ENCODE measurements at regions not wholly inside any gene's neighbourhood (a gene's known extent, or its start where the extent isn't known, plus 50 kb on each side); places are given as distances from the start of the nearest gene placed in this dataset.

DNA sequence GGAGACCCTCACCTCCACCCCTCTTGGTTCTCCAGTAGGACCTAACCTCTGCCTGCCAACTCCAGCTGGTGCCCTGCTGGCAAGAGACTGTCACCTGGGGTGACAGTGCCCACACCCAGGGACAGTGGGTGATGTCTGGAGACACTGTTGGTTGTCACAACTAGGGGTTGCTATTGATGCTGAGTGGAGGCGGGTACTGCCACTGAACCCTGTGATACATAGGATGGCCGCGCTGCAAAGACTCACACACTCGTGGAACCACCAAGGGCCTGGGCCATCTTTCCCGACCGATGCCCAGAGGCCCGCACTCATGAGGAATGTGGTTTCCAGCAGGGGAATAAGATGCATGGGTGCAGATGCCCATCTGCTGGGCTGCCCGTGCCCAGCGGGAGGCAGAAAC lies 143.2 kb downstream of the SHANK2 start:
- Histone ChIP-seq H3K27me3 (no peaks in the 10 kb centered on the region), H3K9me3 (no peaks in the 10 kb centered on the region), H3K4me1 (no peaks in the 10 kb centered on the region), H3K4me3 (no peak overlapping the region), H3K36me3 (no peaks in the 10 kb centered on the region), H3K27ac (no peak overlapping the region)
- TF ChIP-seq POLR2A (IDR thresholded peaks at IDR 0.05): no peak
- TF ChIP-seq, protein P1, sequence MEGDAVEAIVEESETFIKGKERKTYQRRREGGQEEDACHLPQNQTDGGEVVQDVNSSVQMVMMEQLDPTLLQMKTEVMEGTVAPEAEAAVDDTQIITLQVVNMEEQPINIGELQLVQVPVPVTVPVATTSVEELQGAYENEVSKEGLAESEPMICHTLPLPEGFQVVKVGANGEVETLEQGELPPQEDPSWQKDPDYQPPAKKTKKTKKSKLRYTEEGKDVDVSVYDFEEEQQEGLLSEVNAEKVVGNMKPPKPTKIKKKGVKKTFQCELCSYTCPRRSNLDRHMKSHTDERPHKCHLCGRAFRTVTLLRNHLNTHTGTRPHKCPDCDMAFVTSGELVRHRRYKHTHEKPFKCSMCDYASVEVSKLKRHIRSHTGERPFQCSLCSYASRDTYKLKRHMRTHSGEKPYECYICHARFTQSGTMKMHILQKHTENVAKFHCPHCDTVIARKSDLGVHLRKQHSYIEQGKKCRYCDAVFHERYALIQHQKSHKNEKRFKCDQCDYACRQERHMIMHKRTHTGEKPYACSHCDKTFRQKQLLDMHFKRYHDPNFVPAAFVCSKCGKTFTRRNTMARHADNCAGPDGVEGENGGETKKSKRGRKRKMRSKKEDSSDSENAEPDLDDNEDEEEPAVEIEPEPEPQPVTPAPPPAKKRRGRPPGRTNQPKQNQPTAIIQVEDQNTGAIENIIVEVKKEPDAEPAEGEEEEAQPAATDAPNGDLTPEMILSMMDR (IDR thresholded peaks at IDR 0.05): no peak
- no peak for TF ChIP-seq POLR2AphosphoS5 (IDR thresholded peaks at IDR 0.05)
- no peak for TF ChIP-seq EP300 (IDR thresholded peaks at IDR 0.05; ENCODE audit: low read depth)
- WGBS, 2 donors (ENCODE audit: low coverage in 1 of 2): 94% methylated on average over 9 of the region's 9 CpGs; no CpG with 5 or more reads in 1 of the 2 donors
- in situ Hi-C loops (cut with MboI; ENCODE audit: low pct_ligation_motif_present in 1 of 4, low pct_unique_long_range_greater_than_20kb in 1 of 4, low sequenced_read_pairs in 3 of 4) (no loop called here), intact Hi-C loops (cut with DNase I; ENCODE audit: low total_unique reads) (no loop called here)
- no peak for DNase-seq

DNA sequence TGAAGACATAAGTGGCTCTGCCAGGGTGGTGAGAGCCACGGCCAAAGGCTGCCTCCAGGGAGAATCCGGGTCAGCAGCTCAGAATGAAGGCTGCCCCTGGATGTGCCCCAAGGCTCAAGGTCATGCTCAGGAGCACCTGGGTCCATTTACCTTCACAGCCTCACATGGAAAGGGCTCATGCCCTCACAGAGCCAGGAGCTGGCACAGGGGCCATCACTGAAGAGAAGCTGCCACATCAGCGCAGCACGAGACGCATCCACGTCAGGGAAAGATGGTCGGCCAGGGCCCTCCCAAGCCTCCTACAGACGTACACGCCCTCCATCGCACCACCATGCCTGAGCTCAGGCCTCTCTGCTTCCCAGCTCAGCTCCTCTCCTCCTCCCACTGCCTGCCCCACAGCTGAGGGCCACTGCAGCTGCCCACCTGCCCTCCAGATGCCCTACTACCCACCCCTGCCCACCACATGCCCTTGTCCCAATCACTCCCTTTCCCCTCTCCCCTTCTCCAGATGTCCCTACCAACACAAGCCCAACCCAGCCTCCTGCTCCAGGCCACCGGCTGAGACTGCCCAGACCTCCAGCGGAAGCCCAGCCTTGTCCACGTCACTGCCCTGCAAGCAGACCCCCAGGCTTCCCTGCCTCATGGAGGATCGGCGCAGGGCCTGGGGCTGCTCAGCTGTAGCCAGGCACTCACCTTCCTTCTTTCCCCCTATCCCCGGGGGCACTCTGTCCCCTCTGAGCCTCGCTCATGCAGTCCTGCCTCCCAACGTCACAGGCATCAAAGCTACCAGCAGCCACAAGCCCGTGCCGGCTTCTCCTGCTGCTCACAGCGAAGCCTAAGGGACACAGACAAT lies 144.1 kb downstream of the SHANK2 start:
- H3K27ac ChIP-seq: no peak overlapping the region
- H3K36me3 ChIP-seq: no peaks in the 10 kb centered on the region
- no peak overlapping the region for H3K4me3 ChIP-seq
- no peak for DNase-seq
- no peaks in the 10 kb centered on the region for H3K9me3 ChIP-seq
- no peaks in the 10 kb centered on the region for H3K4me1 ChIP-seq
- no peaks in the 10 kb centered on the region for H3K27me3 ChIP-seq
- 78% methylated on average over 21 of the region's 21 CpGs; no CpG with 5 or more reads in 1 of the 2 donors for whole genome bisulfite sequencing, 2 donors (ENCODE audit: low coverage in 1 of 2)
- TF ChIP-seq POLR2A (IDR thresholded peaks at IDR 0.05): no peak
- no peak for TF ChIP-seq EP300 (IDR thresholded peaks at IDR 0.05; ENCODE audit: low read depth)
- no peak for TF ChIP-seq POLR2AphosphoS5 (IDR thresholded peaks at IDR 0.05)
- TF ChIP-seq, protein P1 (IDR thresholded peaks at IDR 0.05): no peak
- intact Hi-C loops (cut with DNase I; ENCODE audit: low total_unique reads) (no loop called here), in situ Hi-C loops (cut with MboI; ENCODE audit: low pct_ligation_motif_present in 1 of 4, low pct_unique_long_range_greater_than_20kb in 1 of 4, low sequenced_read_pairs in 3 of 4) (no loop called here)

DNA sequence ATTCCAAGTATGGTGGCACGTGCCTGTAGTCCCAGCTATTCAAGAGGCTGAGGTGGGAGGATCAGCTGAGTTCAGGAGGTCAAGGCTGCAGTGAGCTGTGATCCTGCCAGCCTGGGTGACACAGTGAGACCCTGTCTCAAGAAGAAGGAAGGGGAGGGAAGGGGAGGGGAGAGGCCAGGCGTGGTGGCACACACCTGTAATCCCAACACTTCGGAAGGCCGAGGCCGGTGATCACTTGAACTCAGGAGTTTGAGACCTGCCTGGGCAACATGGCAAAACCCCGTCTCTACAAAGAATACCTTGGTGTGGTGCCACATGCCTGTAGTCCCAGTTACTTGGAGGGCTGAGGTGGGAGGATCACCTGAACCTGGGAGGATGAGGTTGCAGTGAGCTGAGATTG lies 145.7 kb downstream of the SHANK2 start:
- no peak overlapping the region for H3K27ac ChIP-seq
- intact Hi-C loops (cut with DNase I; ENCODE audit: low total_unique reads) (no loop called here), in situ Hi-C loops (cut with MboI; ENCODE audit: low pct_ligation_motif_present in 1 of 4, low pct_unique_long_range_greater_than_20kb in 1 of 4, low sequenced_read_pairs in 3 of 4) (no loop called here)
- DNase-seq: no peak
- 86% methylated on average over 6 of the region's 6 CpGs; no CpG with 5 or more reads in 1 of the 2 donors for WGBS, 2 donors (ENCODE audit: low coverage in 1 of 2)
- no peak overlapping the region for H3K4me3 ChIP-seq
- H3K36me3 ChIP-seq: no peaks in the 10 kb centered on the region
- no peaks in the 10 kb centered on the region for H3K4me1 ChIP-seq
- no peaks in the 10 kb centered on the region for H3K27me3 ChIP-seq
- TF ChIP-seq EP300 (IDR thresholded peaks at IDR 0.05; ENCODE audit: low read depth) (no peak), POLR2A (IDR thresholded peaks at IDR 0.05) (no peak), POLR2AphosphoS5 (IDR thresholded peaks at IDR 0.05) (no peak)
- TF ChIP-seq, protein P1 (IDR thresholded peaks at IDR 0.05): no peak
- H3K9me3 ChIP-seq: no peaks in the 10 kb centered on the region

DNA sequence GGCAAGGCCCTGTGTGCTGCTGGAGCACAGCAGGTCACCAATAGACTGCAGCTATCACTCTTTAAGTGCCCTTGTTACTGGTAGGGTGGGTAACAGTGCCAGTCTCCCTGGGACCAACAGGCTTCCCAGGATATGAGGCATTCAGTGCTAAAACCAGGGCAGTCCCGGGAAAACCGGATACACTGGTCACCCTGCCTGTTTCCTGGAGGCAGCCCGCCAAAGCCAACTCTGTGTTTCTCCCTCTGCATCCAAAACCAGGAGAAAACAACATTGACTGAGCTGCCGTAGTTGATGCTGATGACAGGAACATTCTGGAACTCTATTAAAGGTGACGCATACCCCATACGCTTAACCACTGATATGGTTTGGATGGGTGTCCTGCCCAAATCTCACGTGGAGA lies 149.1 kb downstream of the SHANK2 start:
- Histone ChIP-seq H3K27ac (no peak overlapping the region), H3K36me3 (no peaks in the 10 kb centered on the region), H3K4me3 (no peak overlapping the region), H3K9me3 (no peaks in the 10 kb centered on the region), H3K4me1 (no peaks in the 10 kb centered on the region), H3K27me3 (no peaks in the 10 kb centered on the region)
- in situ Hi-C loops (cut with MboI; ENCODE audit: low pct_ligation_motif_present in 1 of 4, low pct_unique_long_range_greater_than_20kb in 1 of 4, low sequenced_read_pairs in 3 of 4) (no loop called here), intact Hi-C loops (cut with DNase I; ENCODE audit: low total_unique reads) (no loop called here)
- TF ChIP-seq POLR2A (IDR thresholded peaks at IDR 0.05) (no peak), EP300 (IDR thresholded peaks at IDR 0.05; ENCODE audit: low read depth) (no peak), POLR2AphosphoS5 (IDR thresholded peaks at IDR 0.05) (no peak)
- TF ChIP-seq, protein P1 (IDR thresholded peaks at IDR 0.05): no peak
- WGBS, 2 donors (ENCODE audit: low coverage in 1 of 2): 83% methylated on average over 7 of the region's 7 CpGs; no CpG with 5 or more reads in 1 of the 2 donors
- DNase-seq: no peak

Measured in transverse colon (tissue), 4 donors.